Adrenal gland (tissue), 9 donors: ENCODE measurements at regions not wholly inside any gene's neighbourhood (a gene's known extent, or its start where the extent isn't known, plus 50 kb on each side); places are given as distances from the start of the nearest gene placed in this dataset.

Experiments
- DNase-seq, 7 donors: peaks; one replicate each; pipeline ENCODE4 v3.0.0-alpha.2; 2019 to 2020
- H3K27ac ChIP-seq, 5 donors: fragments of 200-600 bp; sonication (generic) in 4 of 5; 1 replicate in 3 of 5; 2 replicates in 2 of 5; pipeline versions ENCODE4 v1.5.1 to v1.8.0; 2016 to 2020; ENCODE audit warnings: mild to moderate bottlenecking in 1 of 5
- H3K27me3 ChIP-seq: fragments of 200-600 bp; 2 replicates; pipeline ENCODE4 v1.8.0; 2021
- H3K36me3 ChIP-seq, 2 donors: fragments of 200-600 bp; replicated peaks in 1 of 2; 1 replicate in 1 of 2; 2 replicates in 1 of 2; pipeline versions ENCODE4 v1.5.1 to v1.8.0; 2018 to 2022
- H3K4me1 ChIP-seq, 2 donors: fragments of 200-600 bp; replicated peaks in 1 of 2; 1 replicate in 1 of 2; 2 replicates in 1 of 2; pipeline versions ENCODE4 v1.5.1 to v1.8.0; 2018 to 2021
- H3K4me3 ChIP-seq, 4 donors: fragments of 200-600 bp; sonication (generic) in 3 of 4; one replicate each; pipeline ENCODE4 v1.5.1; 2016 to 2018
- H3K9me3 ChIP-seq, 3 donors: fragments of 200-600 bp; sonication (generic) in 1 of 3; replicated peaks in 1 of 3; 1 replicate in 2 of 3; 2 replicates in 1 of 3; pipeline versions ENCODE4 v1.5.1 to v1.8.0; 2016 to 2021
- CTCF ChIP-seq, 6 experiments: fragments of 450-650 bp in 4 of 6; fragments of 200-600 bp in 2 of 6; sonication (generic) in 1 of 6; IDR thresholded peaks; 1 replicate in 5 of 6; 2 replicates in 1 of 6; pipeline versions ENCODE4 v1.5.1 to v1.8.0; 2016 to 2021; ENCODE audit warnings: antibody characterized with exemption in 6 of 6, mild to moderate bottlenecking in 2 of 6, moderate library complexity in 1 of 6
- POLR2A ChIP-seq, 2 donors: fragments of 450-650 bp; IDR thresholded peaks; one replicate each; pipeline ENCODE4 v1.6.1; 2017; ENCODE audit warnings: antibody characterized with exemption in 2 of 2, mild to moderate bottlenecking in 2 of 2, moderate library complexity in 1 of 2
- WGBS, 4 donors: extraction: QIAGEN DNeasy Blood & Tissue Kit in 2 of 4; methylation state at CpG; one replicate each; pipeline versions ENCODE4 v1.1.5 to v1.1.7; 2013 to 2017; 5-methylcytosine and 5-hydroxymethylcytosine counted together
- intact Hi-C, 2 donors: fragments of 100-400 bp; cut with DNase I; formaldehyde crosslinking; loops; one replicate each; pipeline versions ENCODE4 v1.14.1 to v1.15.0; 2022 to 2023
- donor health status: healthy with polysubstance abuse.
- donor health status: Bipolar disorder and iron deficiency.
- donor health status: DM: yes; HTN: yes; CAD: no.
- donor health status: DM: no; HTN: no; CAD: no.
- donor health status: DM: no; HTN: no; CAD: no.

- DNase-seq = peak in 1 of 7 donors; percentile 15
- Histone ChIP-seq H3K4me1 (no peaks in the 10 kb centered on the region), H3K36me3 (no peaks in the 10 kb centered on the region), H3K4me3 (no peak overlapping the region), H3K27ac (no peak overlapping the region), H3K9me3 (no peaks in the 10 kb centered on the region), H3K27me3 (no peaks in the 10 kb centered on the region)
- intact Hi-C loops = no loop called here
- WGBS, 4 donors = 53 to 71% (median 56%) methylated on average over 5 of the region's 5 CpGs
- TF ChIP-seq CTCF (IDR thresholded peaks at IDR 0.05) (no peak), POLR2A (IDR thresholded peaks at IDR 0.05) (no peak)
Measured at GRCh38 chr4:155512817-155513216, 136.1 kb upstream of the MAP9 start.

DNA sequence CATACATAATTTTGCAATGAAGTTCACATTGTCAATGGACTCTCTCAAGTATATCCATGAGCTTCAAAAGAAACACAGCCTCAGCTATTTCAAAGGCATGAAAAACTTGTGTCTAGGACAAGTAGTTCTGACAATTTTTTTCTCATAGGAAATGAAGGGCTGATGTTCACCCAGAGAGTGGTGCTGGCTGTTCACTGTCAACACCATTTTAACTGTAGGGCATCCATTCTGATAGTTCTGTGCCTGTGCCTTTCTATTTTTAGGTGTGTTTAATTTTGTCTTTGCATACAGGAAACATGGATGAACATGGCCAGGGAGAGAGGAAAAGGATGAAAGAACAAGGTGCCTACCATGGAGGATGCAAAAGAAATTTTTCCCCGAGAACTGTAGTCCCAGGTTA lies 135.3 kb upstream of the MAP9 start:
- no peaks in the 10 kb centered on the region for H3K4me1 ChIP-seq
- DNase-seq = no peak
- no peak overlapping the region for H3K27ac ChIP-seq
- TF ChIP-seq CTCF (IDR thresholded peaks at IDR 0.05) = no peak
- TF ChIP-seq POLR2A (IDR thresholded peaks at IDR 0.05) = no peak
- no peaks in the 10 kb centered on the region for H3K9me3 ChIP-seq
- intact Hi-C loops = no loop called here
- no peak overlapping the region for H3K4me3 ChIP-seq
- no peaks in the 10 kb centered on the region for H3K36me3 ChIP-seq
- no peaks in the 10 kb centered on the region for H3K27me3 ChIP-seq
- WGBS, 4 donors = 63 to 93% (median 77%) methylated on average over 1 of the region's 1 CpG

GRCh38 chr4:155510771-155511170 lies 134.0 kb upstream of the MAP9 start:
- intact Hi-C loops = no loop called here

DNA sequence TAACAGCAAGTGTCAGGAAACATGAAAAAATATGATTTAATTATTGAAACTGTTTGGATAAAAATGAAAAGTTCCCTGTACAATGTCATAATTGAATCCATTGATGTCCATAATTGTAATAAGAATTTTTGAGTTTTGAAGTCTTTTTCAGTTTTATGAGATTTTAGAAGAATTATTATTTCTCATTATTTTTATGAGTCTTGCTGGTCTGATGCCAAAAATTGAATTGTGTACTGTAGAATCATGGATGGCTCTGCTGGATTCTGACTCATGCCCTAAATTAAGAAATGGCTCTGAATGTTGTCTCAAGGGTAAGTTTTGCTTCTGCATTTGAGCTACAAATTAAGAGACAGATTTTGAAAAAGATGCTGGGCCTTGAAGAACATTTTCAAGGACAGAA lies 132.8 kb upstream of the MAP9 start:
- Histone ChIP-seq H3K4me3 (no peak overlapping the region), H3K27me3 (no peaks in the 10 kb centered on the region), H3K4me1 (no peaks in the 10 kb centered on the region), H3K36me3 (no peaks in the 10 kb centered on the region), H3K9me3 (no peaks in the 10 kb centered on the region), H3K27ac (no peak overlapping the region)
- no peak for TF ChIP-seq POLR2A (IDR thresholded peaks at IDR 0.05)
- TF ChIP-seq CTCF (IDR thresholded peaks at IDR 0.05) = no peak
- intact Hi-C loops = no loop called here
- no peak for DNase-seq

More at GRCh38 chr4:155510771-155511170, 134.0 kb upstream of the MAP9 start:
- no peak for DNase-seq
- H3K36me3 ChIP-seq = no peaks in the 10 kb centered on the region
- H3K4me3 ChIP-seq = no peak overlapping the region
- H3K27me3 ChIP-seq = no peaks in the 10 kb centered on the region
- no peak overlapping the region for H3K27ac ChIP-seq
- 32 to 69% (median 43%) methylated on average over 2 of the region's 2 CpGs for WGBS, 4 donors
- no peak for TF ChIP-seq POLR2A (IDR thresholded peaks at IDR 0.05)
- TF ChIP-seq CTCF (IDR thresholded peaks at IDR 0.05) = no peak
- H3K4me1 ChIP-seq = no peaks in the 10 kb centered on the region
- H3K9me3 ChIP-seq = no peaks in the 10 kb centered on the region
